Stimulated activated CD4-positive, alpha-beta T cell treated with anti-CD3 and anti-CD28 coated beads, Interleukin-4, amount 100 ng/mL, for 4 hours (primary cell): ENCODE measurements at regions not wholly inside any gene's neighbourhood (a gene's known extent, or its start where the extent isn't known, plus 50 kb on each side); places are given as distances from the start of the nearest gene placed in this dataset.

Experiments
- DNase-seq, 2 experiments: peaks; one replicate each; pipeline ENCODE4 v3.0.0-alpha.2; 2020

DNA sequence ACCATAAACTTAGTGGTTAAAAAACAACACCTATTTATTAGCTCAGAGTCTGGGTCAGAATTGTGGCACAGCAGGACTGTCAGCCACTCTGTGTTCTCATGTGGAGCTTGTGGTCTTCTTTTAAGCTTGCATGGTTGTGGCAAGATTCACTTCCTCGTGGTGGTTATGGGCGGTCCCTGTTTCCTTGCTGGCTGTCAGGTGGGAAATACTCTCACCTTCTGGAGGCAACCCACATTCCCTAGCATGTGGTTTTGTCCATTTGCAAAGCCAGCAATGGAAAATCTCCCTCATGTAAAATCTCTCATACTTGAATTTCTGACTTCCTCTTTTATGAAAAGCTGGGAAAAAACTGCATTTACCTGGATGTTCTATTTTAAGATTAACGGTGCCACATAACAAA lies 229.8 kb downstream of the ALX1 start:
- no peak for DNase-seq

DNA sequence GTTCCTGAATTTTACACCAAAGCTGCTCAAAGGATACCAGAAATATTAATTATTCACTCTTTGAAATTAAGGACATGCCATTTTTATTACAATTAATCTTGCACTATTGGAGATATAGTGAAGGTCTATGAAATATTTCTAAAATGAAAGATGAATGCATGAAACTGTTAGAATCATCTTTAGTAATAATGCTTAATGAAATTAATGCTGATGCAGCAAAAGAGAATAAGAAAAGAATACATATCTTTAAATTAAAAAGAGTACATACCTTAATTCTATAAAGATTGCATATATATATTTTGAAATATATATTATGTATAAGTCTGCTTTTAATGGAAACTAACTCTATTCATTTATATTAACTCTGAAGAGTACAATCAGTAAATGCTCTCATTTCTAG lies 236.0 kb downstream of the ALX1 start:
- no peak for DNase-seq

DNA sequence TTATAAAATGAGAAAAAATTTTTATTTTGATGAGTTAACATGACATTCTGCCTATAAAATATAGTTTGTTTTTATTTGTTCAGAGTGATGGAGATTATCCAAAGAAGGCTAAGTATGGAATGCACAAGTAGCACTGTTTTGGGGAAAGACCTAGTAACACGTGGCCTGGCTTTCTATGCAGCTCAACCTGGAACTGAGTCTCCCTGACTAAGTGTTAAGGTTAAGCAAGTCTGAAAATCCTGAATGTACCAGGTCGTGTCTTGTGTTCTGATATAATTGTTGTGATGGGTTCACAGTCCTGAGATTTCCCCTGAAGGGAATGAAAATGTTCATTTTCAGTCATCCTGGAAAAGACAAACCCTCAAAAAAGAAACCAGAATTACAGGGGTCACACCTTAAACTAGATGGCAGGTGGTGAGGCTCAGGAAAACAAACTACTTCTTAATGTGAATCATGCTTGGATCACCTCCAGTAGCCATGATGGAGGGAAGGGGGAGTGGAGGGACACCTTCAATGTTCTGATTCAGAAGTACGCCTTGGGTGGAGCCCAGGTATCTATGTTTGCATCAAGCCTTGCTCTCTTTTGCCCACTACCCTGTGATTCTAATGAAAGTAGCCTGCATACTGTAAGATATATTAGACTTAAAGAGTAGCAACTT lies 236.8 kb downstream of the ALX1 start:
- DNase-seq = no peak

DNA sequence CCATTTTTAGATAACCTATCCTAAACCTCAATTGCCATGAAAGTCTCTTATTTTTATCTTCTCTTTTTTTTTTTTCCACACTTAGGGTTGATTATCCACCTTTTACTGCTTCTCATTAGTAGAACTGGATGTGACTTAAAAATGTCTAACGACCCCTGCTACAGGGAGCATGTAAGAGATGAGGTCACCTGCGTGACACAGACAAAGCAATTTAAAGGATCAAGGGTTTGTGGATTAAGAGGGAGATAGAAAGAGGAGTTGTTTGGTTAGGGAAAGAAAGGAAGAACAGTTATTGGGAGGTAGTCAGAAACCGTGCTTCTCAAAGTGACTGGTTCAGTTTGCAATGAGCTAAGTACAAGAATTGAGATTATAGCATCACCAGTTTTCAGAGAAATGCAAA lies 239.1 kb downstream of the ALX1 start:
- no peak for DNase-seq

DNA sequence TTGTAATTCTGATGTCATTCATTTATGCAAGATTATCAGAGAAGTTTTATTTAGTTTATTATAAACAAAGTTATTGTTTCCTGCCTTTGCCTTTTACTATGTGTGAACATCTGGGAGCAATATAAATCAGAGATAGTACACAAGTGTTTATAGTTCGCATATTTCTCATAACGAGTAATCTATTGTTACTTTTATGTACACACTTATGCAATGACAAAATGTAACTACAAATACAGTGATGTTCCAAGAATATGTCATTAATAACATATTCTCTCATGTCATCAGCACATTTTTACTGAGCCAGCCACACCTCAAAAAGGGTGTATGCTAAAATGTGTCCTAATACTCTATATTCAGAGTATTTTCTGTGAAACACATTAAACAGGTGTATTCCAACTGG lies 243.2 kb downstream of the ALX1 start:
- DNase-seq = no peak

DNA sequence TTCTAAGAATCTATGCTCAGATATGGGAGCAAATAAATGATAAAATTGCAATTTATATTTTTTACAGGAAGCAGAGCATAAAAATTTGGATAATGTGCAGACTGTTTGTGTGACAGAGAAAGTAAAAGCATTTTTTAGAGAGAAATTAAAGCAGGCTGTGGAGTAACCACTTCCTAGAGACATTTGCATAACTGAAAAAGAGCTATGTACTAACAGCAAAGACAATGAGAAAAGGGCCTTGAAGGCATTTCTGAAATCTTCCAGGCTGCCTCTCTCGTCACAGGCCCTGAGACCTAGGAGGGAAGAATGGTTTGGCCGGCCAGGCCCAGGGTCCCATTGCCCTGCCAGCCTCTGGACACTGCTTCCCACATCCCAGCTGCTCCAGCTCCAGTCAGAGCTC lies 247.2 kb downstream of the ALX1 start:
- DNase-seq = no peak

DNA sequence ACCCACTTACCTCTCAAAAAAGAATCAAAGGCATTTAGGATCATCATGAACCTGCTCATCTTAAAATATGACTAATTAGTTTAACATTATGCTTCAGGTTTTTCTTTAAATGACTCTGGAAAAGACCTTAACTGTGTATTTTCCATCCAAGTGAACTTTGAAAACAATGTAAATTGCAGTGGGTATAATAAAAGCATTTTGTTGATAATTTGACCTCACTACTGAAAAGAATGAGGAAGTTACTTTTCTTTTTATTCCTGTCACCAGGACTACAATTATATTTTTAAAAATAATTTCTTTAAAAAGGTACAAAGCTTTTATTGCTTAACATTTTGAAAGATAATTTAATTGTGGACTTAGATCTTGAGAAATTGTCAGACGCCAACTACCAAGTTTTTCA lies 249.9 kb downstream of the ALX1 start:
- no peak for DNase-seq

DNA sequence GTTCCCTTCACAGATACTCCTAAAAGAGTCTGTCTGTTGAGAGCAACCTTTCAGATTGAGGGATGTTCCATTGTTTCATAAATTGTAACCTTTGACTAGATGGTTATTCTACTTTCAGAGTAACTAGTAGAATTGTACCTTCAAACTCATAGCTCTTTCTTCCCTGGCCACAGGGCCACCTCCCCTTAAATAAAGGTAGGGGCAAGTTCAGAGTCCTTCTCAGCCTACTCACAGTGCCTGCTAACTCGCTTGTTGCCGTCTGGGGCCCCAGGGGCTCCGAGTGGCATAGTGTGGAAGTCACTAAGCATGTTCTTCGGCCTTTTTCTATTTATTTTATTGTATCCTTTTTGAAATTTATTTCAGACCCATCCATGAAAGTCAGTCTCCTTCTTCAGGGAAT lies 250.4 kb downstream of the ALX1 start:
- no peak for DNase-seq

DNA sequence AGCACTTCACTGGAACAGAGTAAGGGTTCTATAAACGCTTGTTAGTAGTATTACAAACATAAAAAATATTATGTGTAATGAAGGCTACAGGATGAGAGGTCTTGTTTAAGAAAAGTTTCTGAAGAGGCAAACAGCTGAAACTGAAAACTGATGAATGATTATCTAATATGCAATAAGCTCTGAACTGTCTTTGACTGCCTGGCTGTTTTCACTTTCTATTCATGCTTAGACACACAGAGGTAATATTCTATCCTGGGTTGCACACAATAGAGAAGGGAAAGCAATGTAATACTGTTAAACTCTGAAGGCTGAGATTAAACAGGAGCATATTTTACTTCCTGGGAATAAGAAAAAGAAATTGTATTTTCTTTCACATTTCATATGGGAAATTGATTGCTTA lies 251.3 kb downstream of the ALX1 start:
- DNase-seq = no peak

DNA sequence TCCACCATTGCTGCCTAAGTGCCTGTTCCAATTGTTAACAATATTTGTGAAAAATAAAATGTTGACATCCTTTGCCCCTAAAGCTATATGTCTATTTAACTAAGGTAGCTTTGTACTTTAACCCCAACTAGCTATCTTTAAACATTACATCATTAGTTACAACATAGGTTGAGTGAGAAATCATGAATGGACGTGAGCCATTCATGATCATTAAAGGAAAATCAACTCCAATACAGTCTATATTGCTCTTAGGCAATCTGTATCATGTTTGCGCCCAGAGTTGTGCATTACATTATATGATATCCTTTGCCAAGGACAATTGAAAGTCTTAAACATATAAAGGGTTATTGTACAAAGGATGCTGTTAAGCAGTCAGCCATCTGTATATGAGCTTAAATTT lies 269.6 kb downstream of the ALX1 start:
- no peak for DNase-seq

DNA sequence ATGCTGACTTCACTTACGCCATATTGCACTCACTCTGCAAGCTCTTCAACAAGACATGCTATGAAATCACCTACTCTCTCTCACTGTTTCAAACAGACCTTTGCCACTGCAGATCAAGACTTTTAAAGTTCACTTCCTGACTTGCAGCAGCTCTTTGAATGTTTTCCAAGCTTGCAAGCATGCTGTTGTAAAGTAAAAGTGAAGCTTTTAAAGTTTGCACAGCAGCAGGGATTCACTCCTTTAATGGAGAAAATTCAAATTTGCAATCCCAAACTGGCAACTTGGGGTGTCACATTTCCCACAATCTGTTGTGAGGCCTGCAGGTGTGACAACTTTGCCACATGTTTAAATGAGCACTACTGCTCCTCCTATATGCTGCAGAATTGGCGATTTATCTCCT lies 270.9 kb downstream of the ALX1 start:
- DNase-seq = no peak

DNA sequence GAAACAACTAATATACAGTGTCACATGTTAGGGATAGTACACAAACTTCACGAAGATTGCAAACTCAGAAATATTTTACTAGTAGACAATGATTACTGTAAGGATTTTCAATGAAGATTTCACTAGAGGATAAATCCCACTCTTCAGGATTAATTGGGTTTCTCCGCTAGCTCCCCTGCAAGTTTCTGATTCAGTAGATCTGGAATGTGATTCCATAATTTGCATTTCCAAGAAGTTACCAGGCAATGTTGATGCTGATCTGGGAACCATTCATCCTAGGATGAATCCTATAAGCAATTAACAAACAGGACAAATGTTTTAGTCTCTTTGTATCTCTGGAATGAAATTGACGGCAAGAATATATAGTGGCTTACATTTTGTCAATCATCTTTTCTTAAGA lies 272.4 kb downstream of the ALX1 start:
- DNase-seq = no peak

DNA sequence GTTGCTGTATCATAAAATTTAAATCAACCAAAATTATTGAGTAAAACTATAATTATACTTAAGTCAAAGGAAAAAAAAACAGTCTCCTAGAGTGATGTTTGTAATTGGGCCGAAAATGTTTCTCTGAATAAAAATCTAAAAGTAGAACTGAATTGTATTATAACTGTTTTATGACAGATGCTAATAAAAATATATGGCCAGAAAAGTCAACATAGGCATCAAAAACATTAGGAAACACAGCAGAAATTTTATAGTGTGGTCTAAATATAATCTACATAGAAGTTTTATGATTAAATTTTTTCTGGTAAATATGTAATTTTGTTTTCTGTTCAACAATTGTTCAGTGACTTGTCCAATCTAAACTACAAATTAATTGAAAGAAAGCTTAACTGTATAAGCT lies 277.8 kb downstream of the ALX1 start:
- no peak for DNase-seq

DNA sequence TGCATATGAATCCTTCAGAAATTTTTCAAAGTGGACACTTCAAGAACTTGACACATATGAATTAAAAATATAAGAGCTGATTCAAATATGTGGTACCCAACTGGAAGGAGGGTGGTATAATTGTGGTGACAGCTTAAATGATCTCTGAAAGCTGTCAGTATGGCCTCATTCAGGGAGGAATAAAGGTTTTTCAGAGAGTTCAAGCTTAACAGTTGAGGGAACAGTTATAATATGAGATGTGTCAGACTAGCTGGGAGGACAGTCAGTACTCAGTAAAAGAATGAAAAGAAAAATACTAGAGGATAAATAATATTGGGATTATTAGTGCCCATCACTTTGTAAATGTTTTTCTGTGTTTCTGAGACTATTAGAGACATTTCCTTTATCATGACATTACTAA lies 277.5 kb downstream of the RASSF9 start:
- no peak for DNase-seq

DNA sequence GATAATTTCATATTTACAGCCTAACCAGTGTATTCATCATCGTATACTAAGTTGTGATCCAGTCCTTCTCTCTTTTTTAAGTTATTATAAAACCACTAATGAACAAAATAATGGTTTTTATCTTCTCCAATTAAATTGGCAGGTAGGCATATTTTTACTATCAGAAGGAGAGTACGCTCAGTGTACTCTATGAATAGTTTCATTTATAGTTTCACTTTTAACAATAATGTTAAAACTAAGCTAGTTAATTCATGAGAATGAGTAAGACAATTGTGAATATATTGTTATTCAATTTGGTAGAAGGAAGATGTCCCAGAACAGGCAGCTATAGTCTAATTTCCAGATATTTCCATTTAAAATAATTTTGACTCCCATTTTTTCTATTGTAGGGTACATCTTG lies 277.1 kb downstream of the RASSF9 start:
- no peak for DNase-seq

DNA sequence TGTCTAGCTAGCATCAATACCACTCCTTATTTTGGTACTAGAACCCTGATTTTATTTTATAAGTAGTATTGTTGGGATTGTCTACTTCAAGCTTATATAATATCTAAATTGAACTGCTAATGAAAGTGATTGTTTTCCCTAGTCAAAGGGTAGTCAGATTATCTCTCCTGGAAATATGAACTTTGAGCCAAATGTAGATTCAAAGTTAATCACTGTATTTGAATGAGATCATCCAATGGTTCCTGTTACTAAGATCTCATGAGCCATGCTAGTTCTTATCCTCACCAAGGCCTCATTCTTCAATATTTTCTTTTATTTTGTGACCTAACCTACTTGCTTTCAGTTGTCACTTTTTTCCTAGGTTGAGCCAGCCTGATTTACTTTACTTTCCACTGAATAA lies 276.7 kb downstream of the RASSF9 start:
- DNase-seq = no peak

DNA sequence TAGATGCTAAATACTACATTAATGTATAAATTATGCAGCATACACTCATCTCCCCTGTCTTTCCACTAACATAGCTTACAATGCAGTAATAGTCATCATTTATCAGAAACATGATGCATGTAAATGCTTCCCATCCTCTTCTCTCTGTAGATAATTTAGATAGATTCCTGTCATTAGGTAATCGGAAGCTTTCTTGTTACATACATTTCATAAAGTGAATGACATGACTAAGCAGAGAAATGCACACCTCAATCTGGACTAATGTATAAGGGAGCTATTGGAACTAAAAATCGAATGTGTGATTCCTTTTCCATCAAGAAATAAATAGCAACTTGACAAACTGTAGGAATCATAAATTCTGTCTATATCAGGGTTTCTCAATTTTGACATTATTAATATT lies 273.4 kb downstream of the RASSF9 start:
- DNase-seq = no peak

DNA sequence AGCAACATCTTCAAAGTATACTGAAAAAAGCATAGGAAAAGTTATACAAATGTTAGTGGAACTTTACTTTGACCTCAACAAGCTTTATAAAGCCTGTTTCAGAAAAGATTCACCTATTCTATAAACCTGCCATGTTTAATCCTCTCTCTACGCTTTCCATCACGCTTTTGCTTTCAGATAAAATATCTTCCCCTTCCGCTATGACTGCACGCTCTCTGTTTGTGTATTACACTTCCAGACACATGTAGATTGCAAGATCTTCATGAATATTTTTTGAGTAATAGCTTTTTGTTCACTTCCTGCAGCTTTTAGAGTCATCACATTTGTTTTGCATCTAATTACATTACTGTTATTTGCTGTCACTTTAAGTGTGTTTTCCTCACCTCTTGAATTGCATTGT lies 271.4 kb downstream of the RASSF9 start:
- no peak for DNase-seq

DNA sequence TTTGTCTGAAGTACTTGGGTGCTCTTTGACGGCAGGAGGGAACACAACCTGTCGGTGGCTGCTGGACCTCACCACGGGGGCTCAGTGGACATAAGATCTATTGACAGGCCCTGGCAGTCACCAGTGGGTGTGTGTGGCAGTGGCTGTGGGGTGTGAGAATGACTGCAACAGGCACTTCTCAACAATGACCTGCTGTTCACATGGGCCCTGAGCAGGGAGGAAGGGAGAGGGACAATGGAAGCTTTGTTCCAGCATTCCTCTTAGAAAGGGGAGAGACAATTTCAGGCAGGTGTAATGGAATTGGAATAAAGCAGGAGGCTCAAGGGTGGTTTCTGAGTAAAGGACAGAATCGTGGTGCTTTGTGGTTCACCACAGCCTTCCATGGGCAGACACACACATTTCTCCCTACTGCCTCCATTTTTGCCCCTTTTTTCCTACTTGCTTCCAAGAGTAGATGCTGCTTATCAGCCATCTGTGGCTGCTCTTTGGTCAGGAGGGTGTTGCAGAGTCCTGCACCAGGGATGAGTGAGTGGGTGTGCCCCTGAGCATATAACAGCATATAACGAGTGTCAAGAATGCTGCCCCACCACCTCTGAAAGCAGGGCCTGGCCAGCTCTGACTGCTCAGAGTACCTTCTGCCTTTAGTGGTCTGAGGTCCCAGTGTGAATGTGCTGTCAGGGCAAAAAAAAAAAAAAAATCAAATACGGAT lies 267.7 kb downstream of the RASSF9 start:
- DNase-seq = no peak

DNA sequence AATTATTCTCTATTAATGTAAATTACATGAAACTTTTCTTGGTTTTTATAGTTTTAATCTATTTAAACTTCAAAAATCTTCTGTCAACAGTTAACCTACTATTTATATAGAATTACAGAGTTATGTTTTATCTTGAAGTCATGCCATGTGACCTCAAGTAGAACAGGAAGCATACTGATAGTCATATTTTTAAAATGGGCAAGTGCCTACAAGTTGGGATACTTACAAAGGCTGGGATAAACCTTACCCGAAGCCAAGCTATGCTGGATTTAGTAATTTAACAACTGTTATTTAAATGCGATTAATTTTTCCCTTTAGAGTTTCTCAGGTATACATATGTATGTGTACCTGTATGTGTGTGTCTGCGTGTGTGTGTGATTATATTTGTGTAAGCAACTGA lies 266.9 kb downstream of the RASSF9 start:
- no peak for DNase-seq

DNA sequence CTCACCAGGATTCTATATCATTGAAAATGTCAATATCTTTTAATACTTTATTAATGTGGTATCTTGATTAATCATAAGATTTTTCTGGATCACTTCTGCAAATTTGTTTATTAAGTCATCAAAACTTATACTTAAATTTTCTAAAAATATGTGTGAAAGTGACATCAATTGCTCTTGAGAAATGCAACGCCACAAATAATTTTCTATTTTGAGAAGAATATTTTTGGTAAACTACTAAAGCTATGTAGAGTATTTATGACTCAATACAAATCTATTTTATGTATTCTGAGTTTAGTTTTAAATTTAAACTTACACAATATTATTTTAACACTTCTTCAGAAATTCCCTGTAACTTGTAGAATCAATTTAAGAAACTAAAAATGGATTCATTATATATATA lies 263.3 kb downstream of the RASSF9 start:
- no peak for DNase-seq

DNA sequence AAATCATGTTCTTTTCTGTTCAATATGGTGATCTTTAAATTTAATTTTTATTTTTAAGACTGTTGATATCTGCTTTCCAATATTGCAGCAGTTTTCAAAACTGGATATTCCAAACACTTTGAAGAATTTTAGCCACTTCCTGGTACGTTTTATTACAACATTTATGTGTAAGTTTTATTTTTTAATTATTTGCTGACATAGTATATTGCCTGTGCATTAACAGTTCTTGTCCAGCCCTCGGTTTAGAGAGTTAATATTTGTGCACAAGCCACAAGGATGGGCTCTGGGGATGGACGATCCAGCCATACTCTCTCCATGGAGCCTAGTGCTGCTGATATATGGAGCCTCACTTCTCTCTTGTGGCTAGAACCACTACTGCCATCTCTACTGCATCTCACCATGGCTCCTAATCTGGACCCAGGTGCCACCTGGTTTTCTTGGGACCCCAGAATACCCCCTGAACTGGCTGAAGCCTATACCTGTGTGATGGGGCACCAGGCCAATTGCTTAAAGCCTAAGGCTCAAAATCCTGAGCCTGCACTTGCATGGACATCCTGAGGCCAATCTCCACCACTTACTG lies 262.5 kb downstream of the RASSF9 start:
- no peak for DNase-seq

DNA sequence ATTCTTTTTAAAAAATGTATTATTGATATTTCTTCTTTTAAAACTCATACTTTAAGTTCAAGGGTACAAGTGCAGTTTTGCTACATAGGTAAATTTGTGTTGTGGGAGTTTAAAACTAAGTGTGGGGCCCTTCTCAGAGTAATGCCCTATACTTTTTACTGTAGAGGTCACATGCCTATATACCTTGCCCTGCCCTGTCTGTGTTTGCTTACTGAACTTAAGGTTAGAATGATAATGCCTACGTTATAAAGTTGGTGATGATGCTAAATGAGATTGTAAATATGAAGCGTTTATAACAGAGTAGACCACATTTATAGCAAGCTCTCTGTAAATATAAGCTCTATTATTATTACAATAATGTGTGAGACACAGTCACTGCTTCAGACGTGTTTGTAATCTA lies 261.9 kb downstream of the RASSF9 start:
- no peak for DNase-seq
